Endothelial cell (in vitro differentiated cells): ENCODE measurements at regions not wholly inside any gene's neighbourhood (a gene's known extent, or its start where the extent isn't known, plus 50 kb on each side); places are given as distances from the start of the nearest gene placed in this dataset.

Experiments used
- DNase-seq: peaks from one replicate; pipeline ENCODE4 v3.0.0; 2021; ENCODE audit warnings: low spot score
- H3K27ac Mint-ChIP-seq: one replicate; pipeline ENCODE4 v1.8.0; 2021; ENCODE audit warnings: mixed read lengths, inconsistent platforms; ENCODE audit not compliant: unreplicated experiment
- H3K27me3 Mint-ChIP-seq: one replicate; pipeline ENCODE4 v1.8.0; 2021; ENCODE audit warnings: mild to moderate bottlenecking, moderate library complexity, mixed read lengths, inconsistent platforms; ENCODE audit not compliant: unreplicated experiment
- H3K36me3 Mint-ChIP-seq: one replicate; pipeline ENCODE4 v1.8.0; 2021; ENCODE audit warnings: mild to moderate bottlenecking, low read depth, mixed read lengths, inconsistent platforms; ENCODE audit not compliant: unreplicated experiment
- H3K4me1 Mint-ChIP-seq: one replicate; pipeline ENCODE4 v1.8.0; 2021; ENCODE audit warnings: mild to moderate bottlenecking, mixed read lengths, inconsistent platforms; ENCODE audit not compliant: unreplicated experiment
- H3K4me3 Mint-ChIP-seq: one replicate; pipeline ENCODE4 v1.8.0; 2021; ENCODE audit warnings: mild to moderate bottlenecking, mixed read lengths, inconsistent platforms; ENCODE audit not compliant: unreplicated experiment
- H3K9me3 Mint-ChIP-seq: one replicate; pipeline ENCODE4 v1.8.0; 2021; ENCODE audit warnings: mixed read lengths, inconsistent platforms; ENCODE audit not compliant: unreplicated experiment
- CTCF ChIP-seq: fragments of 200-600 bp; sonication (generic); IDR thresholded peaks from one replicate; pipeline ENCODE4 v1.5.0; 2021; ENCODE audit warnings: antibody characterized with exemption; ENCODE audit not compliant: unreplicated experiment

DNA sequence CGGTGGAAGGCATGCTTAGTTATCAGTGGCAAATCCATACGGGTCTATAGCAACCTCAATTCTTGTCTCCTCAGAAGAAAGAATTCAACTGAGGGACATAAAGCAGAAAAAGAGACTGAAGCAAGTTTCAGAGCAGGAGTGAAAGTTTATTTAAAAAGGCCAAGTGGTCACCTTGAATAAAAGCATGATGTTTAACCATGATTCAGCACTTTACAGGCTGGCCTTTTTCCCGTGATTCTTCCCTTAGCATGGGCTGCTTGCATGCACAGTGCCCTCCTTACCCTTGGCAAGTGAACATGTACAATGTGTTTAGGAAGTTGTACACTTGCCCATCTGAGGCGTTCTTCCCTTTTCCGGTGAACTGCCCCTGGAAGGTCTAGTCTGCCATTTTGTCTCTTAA, 225.3 kb downstream of the ATP23 start:
- Mint-ChIP-seq H3K4me1 (peaks cover 3% of the 10 kb centered on the region), H3K36me3 (peaks cover 4% of the 10 kb centered on the region), H3K9me3 (no peaks in the 10 kb centered on the region), H3K4me3 (no peak overlapping the region), H3K27ac (no peak overlapping the region), H3K27me3 (no peaks in the 10 kb centered on the region)
- DNase-seq = no peak
- no peak for TF ChIP-seq CTCF

- TF ChIP-seq CTCF = no peak
- Mint-ChIP-seq H3K4me3 (no peak overlapping the region), H3K9me3 (no peaks in the 10 kb centered on the region), H3K36me3 (peaks cover 4% of the 10 kb centered on the region), H3K27me3 (no peaks in the 10 kb centered on the region), H3K4me1 (peaks cover 3% of the 10 kb centered on the region), H3K27ac (no peak overlapping the region)
- DNase-seq = no peak
These were observed 226.3 kb downstream of the ATP23 start for GRCh38 chr12:58167622-58168021.

GRCh38 chr12:58169826-58170225, 228.5 kb downstream of the ATP23 start:
- Mint-ChIP-seq H3K9me3 (no peaks in the 10 kb centered on the region), H3K27me3 (no peaks in the 10 kb centered on the region), H3K36me3 (no peaks in the 10 kb centered on the region), H3K4me1 (peaks cover 3% of the 10 kb centered on the region), H3K4me3 (no peak overlapping the region), H3K27ac (no peak overlapping the region)
- TF ChIP-seq CTCF = no peak
- no peak for DNase-seq

- Mint-ChIP-seq H3K36me3 (no peaks in the 10 kb centered on the region), H3K4me1 (no peaks in the 10 kb centered on the region), H3K27ac (no peak overlapping the region), H3K27me3 (no peaks in the 10 kb centered on the region), H3K4me3 (no peak overlapping the region), H3K9me3 (no peaks in the 10 kb centered on the region)
- DNase-seq = no peak
- no peak for TF ChIP-seq CTCF
These were observed 230.5 kb downstream of the ATP23 start for GRCh38 chr12:58171914-58172313.

DNA sequence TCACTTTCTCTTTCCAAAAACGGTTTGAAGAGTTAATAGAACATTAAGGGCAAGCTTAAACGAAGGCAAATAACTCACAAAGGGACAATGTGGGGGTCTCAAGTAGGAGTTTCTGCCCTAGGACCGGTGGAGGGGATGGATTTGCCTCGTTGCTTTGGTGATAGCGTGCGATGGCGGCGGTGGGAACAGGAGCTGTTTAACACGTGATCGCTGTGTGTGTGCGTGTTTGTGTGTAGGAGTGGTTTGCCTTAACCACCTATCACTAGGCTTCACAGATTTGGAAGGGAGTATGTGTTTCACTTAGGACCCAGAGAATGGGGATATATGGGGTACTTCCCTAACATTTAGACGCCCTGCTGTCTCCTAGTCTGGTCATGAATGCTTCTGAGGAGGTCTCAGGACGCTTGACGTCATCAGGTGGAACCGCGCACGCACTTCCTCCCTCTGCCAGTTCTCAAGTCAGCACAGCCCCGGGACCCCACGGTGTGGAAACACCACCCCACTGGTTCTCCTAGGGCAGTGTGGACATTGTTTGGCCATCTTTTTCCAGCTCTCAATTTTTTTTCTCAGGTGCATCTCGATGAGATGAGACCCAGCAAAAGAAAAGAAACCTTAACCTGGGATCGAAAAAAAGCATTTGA, 231.2 kb downstream of the ATP23 start:
- Mint-ChIP-seq H3K27me3 (peaks cover 4% of the 10 kb centered on the region), H3K4me3 (no peak overlapping the region), H3K4me1 (no peaks in the 10 kb centered on the region), H3K27ac (no peak overlapping the region), H3K36me3 (no peaks in the 10 kb centered on the region), H3K9me3 (no peaks in the 10 kb centered on the region)
- TF ChIP-seq CTCF = no peak
- DNase-seq = no peak
